ENCODE measurements at regions not wholly inside any gene's neighbourhood (a gene's known extent, or its start where the extent isn't known, plus 50 kb on each side); places are given as distances from the start of the nearest gene placed in this dataset.

DNA sequence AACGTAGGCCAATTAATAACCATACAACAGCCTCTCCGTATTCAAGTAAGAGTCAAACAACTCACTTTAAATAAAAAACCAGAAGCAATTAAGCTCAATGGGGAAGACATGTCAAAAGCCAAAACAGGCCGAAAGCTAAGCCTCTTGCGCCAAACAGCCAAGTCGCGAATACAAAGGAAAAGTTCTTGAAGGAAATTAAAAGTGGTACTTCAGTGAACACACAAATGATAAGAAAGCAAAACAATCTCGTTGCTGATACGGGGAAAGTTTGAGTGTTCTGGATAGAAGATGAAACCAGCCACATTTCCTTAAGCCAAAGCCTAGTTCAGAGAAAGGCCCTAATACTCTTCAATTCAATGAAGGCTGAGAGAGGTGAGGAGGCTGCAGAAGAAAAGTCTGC lies 53.4 kb downstream of the SIPA1L2 start:
- WGBS, 2 donors (ENCODE audit: low coverage in 1 of 2) = 74 to 89% methylated on average over 3 to 5 of the region's 8 CpGs
- TF ChIP-seq POLR2A (IDR thresholded peaks at IDR 0.05) (no peak), CTCF (IDR thresholded peaks at IDR 0.05) (no peak), EP300 (IDR thresholded peaks at IDR 0.05) (no peak), POLR2AphosphoS5 (IDR thresholded peaks at IDR 0.05) (no peak)
- H3K27ac ChIP-seq = no peak overlapping the region
- ATAC-seq = no peak
- H3K4me1 ChIP-seq = peaks cover 0 to 70% (median 0%) of the 10 kb centered on the region in 3 donors
- H3K27me3 ChIP-seq = no peaks in the 10 kb centered on the region
- H3K4me3 ChIP-seq = no peak overlapping the region
- H3K36me3 ChIP-seq = no peaks in the 10 kb centered on the region
- no peaks in the 10 kb centered on the region for H3K9me3 ChIP-seq

- peaks cover 0 to 75% (median 0%) of the 10 kb centered on the region in 3 donors for H3K4me1 ChIP-seq
- H3K4me3 ChIP-seq = no peak overlapping the region
- no peak for ATAC-seq
- no peaks in the 10 kb centered on the region for H3K27me3 ChIP-seq
- WGBS, 2 donors (ENCODE audit: low coverage in 1 of 2) = 49 to 61% methylated on average over 5 of the region's 5 CpGs
- no peak for TF ChIP-seq POLR2A (IDR thresholded peaks at IDR 0.05)
- TF ChIP-seq CTCF (IDR thresholded peaks at IDR 0.05) = no peak
- no peak for TF ChIP-seq POLR2AphosphoS5 (IDR thresholded peaks at IDR 0.05)
- TF ChIP-seq EP300 (IDR thresholded peaks at IDR 0.05) = no peak
- H3K9me3 ChIP-seq = no peaks in the 10 kb centered on the region
- no peaks in the 10 kb centered on the region for H3K36me3 ChIP-seq
- peak overlapping the region in 3 of 4 donors; percentile 57 to 76 (median 75) for H3K27ac ChIP-seq
These were observed 54.2 kb downstream of the SIPA1L2 start for GRCh38 chr1:232575763-232576040.

DNA sequence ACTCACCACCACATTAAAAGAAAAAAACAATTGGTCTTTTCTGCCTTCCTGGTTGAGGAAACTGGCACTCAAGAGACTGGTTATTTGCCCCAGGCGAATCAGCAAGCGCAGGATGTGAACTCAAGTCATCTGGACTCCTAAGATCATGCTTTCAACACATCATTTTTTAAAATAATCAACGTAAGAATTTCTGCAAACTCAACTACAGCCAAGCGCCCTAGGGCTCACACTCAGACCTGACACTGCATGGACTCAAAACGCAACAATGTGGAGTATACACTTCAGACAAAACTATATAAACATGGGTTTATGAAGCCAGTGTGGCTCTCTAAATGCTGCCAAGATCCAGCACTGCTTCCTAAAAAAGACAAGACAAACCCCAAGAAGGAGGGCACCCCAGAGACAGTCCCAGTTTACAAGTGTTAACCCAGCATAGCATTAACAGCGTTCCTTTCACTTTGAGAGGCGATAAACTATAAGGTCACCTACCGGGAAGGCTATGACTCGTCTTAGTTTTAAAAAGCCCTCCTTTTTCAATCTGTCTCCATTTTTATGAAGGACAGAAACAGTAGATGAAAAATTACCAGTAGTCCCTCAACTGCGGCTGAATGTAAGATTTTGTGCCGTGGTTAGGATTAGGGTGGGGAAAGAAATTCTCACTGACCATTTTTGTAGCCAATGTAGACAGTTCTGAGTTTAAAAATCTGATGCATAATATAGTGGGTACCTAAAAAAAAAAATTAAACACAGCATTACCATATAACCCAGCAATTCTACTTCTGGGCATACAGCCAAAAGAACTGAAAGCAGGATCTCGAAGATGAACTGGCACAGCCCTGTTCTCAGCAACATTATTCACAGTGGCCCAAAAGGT lies 54.8 kb downstream of the SIPA1L2 start:
- ATAC-seq = peak; percentile 39
- peak overlapping the region; percentile 36 to 46 for H3K4me3 ChIP-seq
- peaks cover 3 to 76% (median 3%) of the 10 kb centered on the region in 3 donors for H3K4me1 ChIP-seq
- H3K27me3 ChIP-seq = no peaks in the 10 kb centered on the region
- TF ChIP-seq EP300 (IDR thresholded peaks at IDR 0.05) (no peak), POLR2AphosphoS5 (IDR thresholded peaks at IDR 0.05) (peak; percentile 47)
- 21 to 28% methylated on average over 10 of the region's 12 CpGs for WGBS, 2 donors (ENCODE audit: low coverage in 1 of 2)
- peak overlapping the region; percentile 57 to 76 (median 68) for H3K27ac ChIP-seq
- no peaks in the 10 kb centered on the region for H3K36me3 ChIP-seq
- H3K9me3 ChIP-seq = no peaks in the 10 kb centered on the region

- WGBS, 2 donors (ENCODE audit: low coverage in 1 of 2) = 74 to 89% methylated on average over 3 of the region's 3 CpGs
- Histone ChIP-seq H3K4me1 (peaks cover 3 to 76% (median 6%) of the 10 kb centered on the region in 3 donors), H3K9me3 (no peaks in the 10 kb centered on the region), H3K4me3 (no peak overlapping the region), H3K27me3 (no peaks in the 10 kb centered on the region), H3K27ac (peak overlapping the region in 2 of 4 donors; percentile 4 to 5), H3K36me3 (no peaks in the 10 kb centered on the region)
- ATAC-seq = no peak
- TF ChIP-seq POLR2AphosphoS5 (IDR thresholded peaks at IDR 0.05) = no peak
- TF ChIP-seq CTCF (IDR thresholded peaks at IDR 0.05) = no peak
- TF ChIP-seq EP300 (IDR thresholded peaks at IDR 0.05) = no peak
- no peak for TF ChIP-seq POLR2A (IDR thresholded peaks at IDR 0.05)
These were observed 55.9 kb downstream of the SIPA1L2 start for GRCh38 chr1:232574077-232574476.

GRCh38 chr1:232571523-232571922 lies 58.4 kb downstream of the SIPA1L2 start:
- Histone ChIP-seq H3K27me3 (no peaks in the 10 kb centered on the region), H3K9me3 (no peaks in the 10 kb centered on the region), H3K4me1 (peaks cover 3 to 70% (median 6%) of the 10 kb centered on the region in 3 donors), H3K27ac (peak overlapping the region in 1 of 4 donors; percentile 14), H3K4me3 (no peak overlapping the region), H3K36me3 (no peaks in the 10 kb centered on the region)
- WGBS, 2 donors (ENCODE audit: low coverage in 1 of 2) = 70 to 90% methylated on average over 2 to 3 of the region's 5 CpGs
- TF ChIP-seq EP300 (IDR thresholded peaks at IDR 0.05) (no peak), CTCF (IDR thresholded peaks at IDR 0.05) (no peak), POLR2AphosphoS5 (IDR thresholded peaks at IDR 0.05) (no peak), POLR2A (IDR thresholded peaks at IDR 0.05) (no peak)
- no peak for ATAC-seq

Data from gastroesophageal sphincter (tissue), 4 donors.